Endothelial cell of umbilical vein (primary cell): ENCODE measurements at regions not wholly inside any gene's neighbourhood (a gene's known extent, or its start where the extent isn't known, plus 50 kb on each side); places are given as distances from the start of the nearest gene placed in this dataset.

Experiments used
- EZH2 ChIP-seq: IDR thresholded peaks from 2 replicates; pipeline ENCODE4 v1.6.1; 2012; ENCODE audit warnings: borderline replicate concordance, low read depth, mild to moderate bottlenecking, moderate library complexity, low read length, inconsistent platforms; ENCODE audit not compliant: severe bottlenecking
- GATA2 ChIP-seq: IDR thresholded peaks from 2 replicates; pipeline ENCODE4 v1.7.0; 2011; ENCODE audit warnings: low read depth, mild to moderate bottlenecking, moderate library complexity, mixed read lengths, low read length; ENCODE audit not compliant: insufficient read length, insufficient read depth
- JUN ChIP-seq: IDR thresholded peaks from 2 replicates; pipeline ENCODE4 v1.6.1; 2011; ENCODE audit warnings: borderline replicate concordance, low read depth; ENCODE audit not compliant: insufficient read length, insufficient read depth
- MYC ChIP-seq: IDR thresholded peaks from one replicate; pipeline ENCODE4 v1.6.1; 2011; ENCODE audit warnings: mild to moderate bottlenecking, low read depth, low read length
- POLR2A ChIP-seq: IDR thresholded peaks from 2 replicates; pipeline ENCODE4 v1.6.1; 2012; ENCODE audit warnings: low read depth, mild to moderate bottlenecking, control low read depth, low read length
- POLR2AphosphoS5 ChIP-seq: IDR thresholded peaks from 2 replicates; pipeline ENCODE4 v1.6.1; 2012; ENCODE audit warnings: low read depth, mild to moderate bottlenecking, control low read depth, low read length, moderate library complexity; ENCODE audit not compliant: insufficient read depth
- TF ChIP-seq, protein P1 (sequence below), 2 donors: IDR thresholded peaks; 1 replicate in 1 of 2; 2 replicates in 1 of 2; pipeline ENCODE4 v1.5.1; 2011; ENCODE audit warnings: low read length in 2 of 2, mild to moderate bottlenecking in 2 of 2, moderate library complexity in 2 of 2, control low read depth in 1 of 2, inconsistent platforms in 1 of 2, low read depth in 1 of 2; ENCODE audit not compliant: insufficient read depth in 1 of 2; ENCODE audit errors: extremely low read depth in 1 of 2

DNA sequence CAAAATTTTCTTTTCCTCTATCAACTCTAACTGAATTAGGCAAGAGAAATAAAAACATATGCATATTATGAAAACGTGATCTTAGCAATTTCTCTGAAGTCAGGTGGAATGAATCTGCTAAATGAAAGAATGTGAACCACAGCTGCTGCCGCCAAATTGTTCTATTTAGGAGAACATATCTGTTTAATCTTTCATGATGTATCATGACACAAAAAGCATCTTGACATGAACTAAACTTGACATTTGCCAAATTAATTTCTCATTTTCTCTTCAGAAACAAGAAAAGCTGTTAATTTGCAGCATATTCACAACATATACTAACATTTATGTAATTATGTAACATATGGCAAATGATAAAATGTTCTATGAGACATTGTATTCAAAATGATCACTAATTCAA is 1237.9 kb downstream of the TECRL start:
- no peak for TF ChIP-seq POLR2A
- TF ChIP-seq, protein P1, sequence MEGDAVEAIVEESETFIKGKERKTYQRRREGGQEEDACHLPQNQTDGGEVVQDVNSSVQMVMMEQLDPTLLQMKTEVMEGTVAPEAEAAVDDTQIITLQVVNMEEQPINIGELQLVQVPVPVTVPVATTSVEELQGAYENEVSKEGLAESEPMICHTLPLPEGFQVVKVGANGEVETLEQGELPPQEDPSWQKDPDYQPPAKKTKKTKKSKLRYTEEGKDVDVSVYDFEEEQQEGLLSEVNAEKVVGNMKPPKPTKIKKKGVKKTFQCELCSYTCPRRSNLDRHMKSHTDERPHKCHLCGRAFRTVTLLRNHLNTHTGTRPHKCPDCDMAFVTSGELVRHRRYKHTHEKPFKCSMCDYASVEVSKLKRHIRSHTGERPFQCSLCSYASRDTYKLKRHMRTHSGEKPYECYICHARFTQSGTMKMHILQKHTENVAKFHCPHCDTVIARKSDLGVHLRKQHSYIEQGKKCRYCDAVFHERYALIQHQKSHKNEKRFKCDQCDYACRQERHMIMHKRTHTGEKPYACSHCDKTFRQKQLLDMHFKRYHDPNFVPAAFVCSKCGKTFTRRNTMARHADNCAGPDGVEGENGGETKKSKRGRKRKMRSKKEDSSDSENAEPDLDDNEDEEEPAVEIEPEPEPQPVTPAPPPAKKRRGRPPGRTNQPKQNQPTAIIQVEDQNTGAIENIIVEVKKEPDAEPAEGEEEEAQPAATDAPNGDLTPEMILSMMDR (IDR thresholded peaks at IDR 0.05; ENCODE audit: extremely low read depth in 1 of 2, insufficient read depth in 1 of 2, low read depth in 1 of 2, low read length in 2 of 2): no peak
- no peak for TF ChIP-seq GATA2
- no peak for TF ChIP-seq EZH2
- no peak for TF ChIP-seq MYC
- TF ChIP-seq JUN: no peak
- no peak for TF ChIP-seq POLR2AphosphoS5
